ENCODE measurements at regions not wholly inside any gene's neighbourhood (a gene's known extent, or its start where the extent isn't known, plus 50 kb on each side); places are given as distances from the start of the nearest gene placed in this dataset.

- no peak for DNase-seq
Observed at GRCh38 chr7:132072873-132073272, 503.4 kb downstream of the PLXNA4 start.

- DNase-seq: no peak
Observed at GRCh38 chr7:132072165-132072564, 504.1 kb downstream of the PLXNA4 start.

DNA sequence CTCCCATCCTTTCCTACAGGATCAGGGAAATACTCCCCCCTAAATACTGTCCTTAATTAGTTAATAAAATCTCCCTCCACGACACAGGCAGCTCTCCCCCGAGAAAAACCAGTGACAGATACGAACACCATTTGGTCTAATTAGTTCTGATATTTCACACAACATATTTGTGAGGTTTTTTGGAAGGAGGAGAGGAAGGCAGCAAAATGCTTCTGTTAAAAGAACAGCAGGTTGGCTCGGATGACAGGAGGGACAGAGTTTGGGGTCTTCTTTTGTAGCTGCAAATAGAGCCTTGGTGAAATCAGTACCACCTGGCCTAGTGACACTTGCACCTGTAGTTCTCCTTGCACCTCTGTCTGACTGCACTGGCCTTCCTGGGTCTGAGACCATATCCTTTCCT lies 507.0 kb downstream of the PLXNA4 start:
- DNase-seq: no peak

GRCh38 chr7:132066761-132067171 lies 509.5 kb downstream of the PLXNA4 start:
- no peak for DNase-seq

DNA sequence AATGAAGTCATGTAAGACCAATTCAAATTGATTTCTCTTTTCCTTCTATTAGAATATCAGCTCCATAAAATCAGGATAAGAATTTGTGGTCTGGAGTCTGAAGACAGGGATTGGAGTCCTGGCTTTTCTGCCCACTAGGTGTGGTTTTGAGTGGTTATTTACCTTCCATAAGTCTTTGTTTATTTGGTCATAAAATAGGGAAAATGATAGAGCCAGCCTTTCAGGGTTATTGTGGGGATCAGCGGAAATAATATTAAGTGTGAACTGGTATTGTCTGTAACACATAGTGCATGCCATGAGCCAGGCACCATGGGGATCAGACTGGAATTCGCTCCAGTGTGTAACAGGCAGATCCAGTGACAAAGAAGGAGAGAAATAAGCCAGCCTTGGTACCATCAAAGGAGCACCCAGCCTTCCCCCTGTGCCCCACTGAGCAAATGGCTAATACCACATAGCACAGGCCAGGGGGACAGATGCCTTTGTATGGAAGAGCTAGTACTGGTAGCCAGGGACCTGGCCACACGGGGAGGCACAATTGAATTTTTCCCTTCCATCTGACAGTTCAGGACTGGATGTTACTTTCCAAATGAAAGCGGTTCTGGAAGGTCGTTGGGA lies 509.7 kb upstream of the PODXL start:
- no peak for DNase-seq

DNA sequence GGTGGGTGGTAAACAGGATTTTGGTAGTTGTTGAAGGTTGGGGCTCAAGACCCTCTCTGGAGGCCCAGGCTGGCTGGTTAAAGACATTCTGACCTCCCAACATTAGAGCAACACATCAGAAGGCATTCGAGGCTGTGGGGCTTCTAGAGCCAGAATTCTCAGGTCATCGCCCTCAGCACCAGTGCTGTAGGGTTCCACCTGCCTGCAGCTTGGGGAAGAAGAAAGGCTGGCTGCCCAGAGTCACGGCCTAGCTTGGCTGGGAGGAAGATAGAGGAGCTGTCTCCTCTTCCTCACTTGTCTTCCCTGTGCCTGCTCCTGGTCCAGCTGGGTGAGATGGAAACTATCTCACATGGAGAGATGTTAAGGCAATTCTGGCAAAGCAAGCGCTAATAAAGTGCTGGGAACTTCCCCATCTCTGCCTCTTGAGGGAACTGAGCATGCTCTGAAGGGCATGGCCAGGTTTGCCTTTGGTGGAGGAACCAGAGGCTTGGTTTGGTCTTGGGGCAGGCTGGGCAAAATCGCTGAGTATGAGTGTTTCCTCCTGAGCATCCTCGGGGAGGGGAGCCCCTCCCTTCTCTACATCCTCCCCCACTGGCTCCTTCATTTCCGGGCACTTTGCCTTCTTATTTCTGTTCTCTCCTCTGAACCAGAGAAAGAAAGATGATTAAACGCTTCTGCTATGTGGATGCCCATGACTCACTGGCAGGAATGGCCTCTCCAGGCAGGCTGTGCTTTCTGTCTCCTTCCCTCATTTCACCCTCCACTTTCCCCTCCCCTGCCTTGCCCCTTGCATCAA lies 509.0 kb upstream of the PODXL start:
- DNase-seq: no peak

- DNase-seq: no peak
Observed at GRCh38 chr7:132063800-132064199, 507.4 kb upstream of the PODXL start.

DNA sequence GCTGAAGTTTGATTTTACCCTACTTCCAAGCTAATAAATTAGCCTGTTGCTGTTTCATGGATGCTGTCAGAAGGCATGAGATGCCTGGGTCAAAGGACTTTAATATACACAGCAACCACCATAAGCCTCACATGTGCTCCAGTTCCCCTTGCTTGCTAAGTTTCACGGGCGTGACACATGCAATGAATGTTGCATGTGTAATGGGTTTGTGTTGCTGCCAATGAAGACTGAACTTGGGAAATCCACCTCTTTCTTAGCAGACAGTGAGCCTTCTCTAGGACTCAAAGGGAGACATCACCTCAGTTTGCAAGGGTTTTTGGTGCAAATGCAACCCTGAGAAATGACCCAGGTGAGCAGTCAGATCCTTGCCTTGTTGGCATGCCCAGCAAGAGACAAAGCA lies 505.5 kb upstream of the PODXL start:
- no peak for DNase-seq

- DNase-seq: no peak
Observed at GRCh38 chr7:132059141-132059540, 502.7 kb upstream of the PODXL start.

GRCh38 chr7:132055336-132056120 lies 499.1 kb upstream of the PODXL start:
- DNase-seq: no peak

GRCh38 chr7:132053871-132054270 lies 497.4 kb upstream of the PODXL start:
- no peak for DNase-seq

GRCh38 chr7:132051311-132051710 lies 494.9 kb upstream of the PODXL start:
- no peak for DNase-seq

- no peak for DNase-seq
Observed at GRCh38 chr7:132049462-132050304, 493.3 kb upstream of the PODXL start.

GRCh38 chr7:132045481-132045980 lies 489.1 kb upstream of the PODXL start:
- DNase-seq: no peak

DNA sequence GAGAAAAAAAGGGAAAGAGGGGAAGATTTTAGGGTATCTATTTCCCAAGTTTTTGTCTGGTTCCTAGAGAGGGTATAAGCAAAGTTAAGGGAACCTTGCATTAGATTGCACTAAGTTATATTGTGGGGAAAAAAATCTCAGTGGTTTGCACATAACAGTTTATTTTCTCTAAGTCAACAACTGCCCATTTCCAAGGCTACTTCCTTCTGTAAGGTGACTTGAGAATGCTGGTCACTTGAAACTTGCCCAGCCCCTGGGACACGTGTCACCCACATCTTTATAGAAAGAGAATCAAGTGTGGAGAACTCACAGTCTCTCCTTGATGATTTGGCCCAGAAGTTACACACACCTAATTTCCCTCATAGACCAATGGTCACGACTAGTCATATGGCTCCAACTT lies 488.6 kb upstream of the PODXL start:
- no peak for DNase-seq

DNA sequence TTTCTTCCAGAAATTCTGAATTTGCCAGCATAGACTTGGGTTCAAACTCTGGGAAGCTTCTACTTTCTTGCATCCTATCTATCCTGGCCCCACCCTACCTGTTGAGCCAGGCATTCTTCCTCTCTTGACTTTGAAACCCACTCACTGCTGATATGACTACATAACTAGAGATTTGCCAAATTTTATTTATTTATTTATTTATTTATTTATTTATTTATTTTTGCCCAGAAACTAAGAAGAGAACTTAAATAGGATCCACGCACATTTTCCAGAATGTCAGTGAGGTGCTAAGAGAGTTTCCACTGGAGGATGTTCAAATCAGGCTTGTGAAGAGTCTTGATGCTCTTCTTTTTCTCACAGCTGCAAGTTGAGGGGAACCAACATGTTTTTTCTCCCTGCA lies 487.8 kb upstream of the PODXL start:
- DNase-seq: no peak

- DNase-seq: no peak
Observed at GRCh38 chr7:132041108-132041507, 484.7 kb upstream of the PODXL start.

DNA sequence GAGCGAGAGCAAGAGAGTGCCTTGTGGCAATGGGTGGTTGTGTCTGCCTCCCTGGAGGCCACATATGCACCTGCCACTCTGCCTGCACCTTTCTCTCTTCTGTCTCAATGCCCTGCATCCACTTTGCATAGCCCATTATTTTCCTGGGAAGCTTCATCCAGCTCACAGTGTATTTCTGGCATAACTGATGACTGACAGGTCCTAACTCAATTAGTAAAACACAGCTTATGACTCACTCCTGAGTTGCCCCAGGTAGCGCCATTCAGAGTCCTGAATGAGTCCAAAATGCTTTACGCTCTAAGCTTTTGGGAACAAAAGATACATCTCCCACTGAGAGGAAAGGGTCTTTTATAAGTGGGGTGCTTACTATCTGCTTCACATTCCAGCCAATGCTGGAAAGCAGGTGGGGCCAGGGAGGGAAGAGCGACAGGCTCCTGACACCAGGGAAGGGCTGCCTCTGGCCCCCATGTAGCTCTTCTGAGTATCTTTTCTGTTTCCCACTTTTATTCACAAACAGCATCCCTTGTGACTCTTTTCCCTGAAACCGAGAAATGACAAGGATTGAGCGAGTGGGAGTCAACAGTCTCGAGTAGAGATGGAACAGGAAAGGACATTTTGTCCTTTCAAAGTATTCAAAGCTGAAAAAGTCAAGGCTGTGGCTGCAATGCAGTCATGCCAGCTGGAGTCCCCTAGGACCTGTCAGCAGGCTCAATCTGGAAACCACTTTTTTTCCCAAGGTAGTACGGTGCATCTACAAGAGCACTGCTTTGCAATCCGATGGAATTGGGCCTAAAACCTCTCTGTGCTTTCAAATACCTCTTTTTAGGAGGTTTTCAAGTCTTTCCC lies 479.3 kb upstream of the PODXL start:
- no peak for DNase-seq

DNA sequence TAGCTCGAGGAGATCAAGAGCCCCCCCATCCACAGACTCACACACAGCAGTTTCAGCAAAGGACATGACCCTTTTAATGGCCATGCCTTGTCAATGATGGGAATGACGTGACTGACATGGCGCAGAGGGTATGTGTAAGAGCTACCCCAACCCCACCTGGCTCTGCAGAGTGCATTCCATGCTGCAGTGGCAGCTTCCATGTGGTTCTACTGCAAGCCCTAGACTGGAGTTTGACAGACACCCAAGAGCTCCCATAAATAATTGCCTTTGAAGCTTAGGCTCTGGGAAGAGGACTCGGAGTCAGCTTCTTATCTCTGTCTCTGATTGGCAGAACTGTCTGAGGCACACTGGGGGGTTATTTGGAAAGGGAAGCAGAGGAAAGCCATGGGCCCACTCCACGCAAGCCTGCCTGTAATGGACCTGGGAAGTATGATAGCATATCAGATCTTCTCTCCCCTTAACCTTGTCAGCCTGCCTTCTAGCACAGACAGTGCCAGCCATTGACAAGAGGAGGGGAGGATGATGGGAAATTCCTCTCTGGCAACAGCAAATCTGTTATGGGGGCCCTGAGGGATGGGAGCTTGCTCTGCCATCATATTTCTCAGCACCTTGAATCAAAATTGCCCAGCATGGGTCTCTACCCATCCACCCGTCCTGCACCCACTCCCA lies 478.5 kb upstream of the PODXL start:
- DNase-seq: no peak

- no peak for DNase-seq
Observed at GRCh38 chr7:132030883-132031282, 474.5 kb upstream of the PODXL start.

DNA sequence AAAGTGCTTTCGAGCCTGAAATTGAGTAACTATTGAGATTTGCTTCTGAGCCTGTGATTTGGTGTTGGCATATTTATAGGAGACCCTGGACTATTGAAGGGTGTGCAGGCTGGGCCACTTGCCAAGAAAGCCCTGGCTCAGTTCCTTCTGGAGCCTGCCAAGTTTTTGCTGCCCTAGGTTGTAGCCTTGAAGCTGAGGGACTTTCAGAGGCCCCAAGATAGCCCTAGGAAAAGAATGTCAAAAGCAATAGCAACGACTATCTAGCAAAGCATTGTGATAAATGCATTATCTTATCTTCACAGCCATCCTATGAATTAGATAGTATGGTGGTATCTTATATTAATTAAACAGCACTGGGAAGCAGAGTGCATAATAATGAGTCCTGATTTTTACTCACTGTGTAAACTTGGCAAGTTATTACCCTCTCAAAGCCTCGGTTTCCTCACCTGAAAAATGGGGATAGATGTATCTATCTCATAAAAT lies 473.7 kb upstream of the PODXL start:
- DNase-seq: no peak

Data from activated T-cell treated with anti-CD3 and anti-CD28 coated beads for 4 hours (primary cell).